IPS-NIHi11 (cell line): ENCODE measurements at regions not wholly inside any gene's neighbourhood (a gene's known extent, or its start where the extent isn't known, plus 50 kb on each side); places are given as distances from the start of the nearest gene placed in this dataset.
"Not testable (repeated sequence)": the region's sequence is repeated elsewhere in the genome, so short reads cannot be mapped to it uniquely, and the experiment has no call there.

Experiments used
- DNase-seq: peaks from one replicate; pipeline ENCODE4 v3.0.0; 2012; ENCODE audit warnings: mixed read lengths, low spot score

- DNase-seq: not testable (repeated sequence)
These were observed 51.2 kb upstream of the MB21D2 start for GRCh38 chr3:192968901-192969300.

GRCh38 chr3:192980632-192981031 lies 63.0 kb upstream of the MB21D2 start:
- DNase-seq: no peak

- DNase-seq: no peak
These were observed 68.7 kb upstream of the MB21D2 start for GRCh38 chr3:192986379-192986778.

- no peak for DNase-seq
These were observed 73.7 kb upstream of the MB21D2 start for GRCh38 chr3:192991356-192991755.

- DNase-seq: no peak
These were observed 74.7 kb upstream of the MB21D2 start for GRCh38 chr3:192992361-192992760.

- DNase-seq: no peak
These were observed 75.8 kb upstream of the MB21D2 start for GRCh38 chr3:192993411-192993810.

GRCh38 chr3:193001113-193001512 lies 83.5 kb upstream of the MB21D2 start:
- DNase-seq: not testable (repeated sequence)

GRCh38 chr3:193003624-193004023 lies 86.0 kb upstream of the MB21D2 start:
- not testable (repeated sequence) for DNase-seq

GRCh38 chr3:193008654-193009053 lies 91.0 kb upstream of the MB21D2 start:
- DNase-seq: no peak

- DNase-seq: no peak
These were observed 92.5 kb upstream of the MB21D2 start for GRCh38 chr3:193010191-193010590.

GRCh38 chr3:193011958-193012357 lies 94.3 kb upstream of the MB21D2 start:
- no peak for DNase-seq

GRCh38 chr3:193014902-193015301 lies 97.2 kb upstream of the MB21D2 start:
- no peak for DNase-seq

- peak; percentile 50 for DNase-seq
These were observed 98.8 kb upstream of the MB21D2 start for GRCh38 chr3:193016437-193016901.

GRCh38 chr3:193021506-193022010 lies 103.9 kb upstream of the MB21D2 start:
- DNase-seq: no peak

- DNase-seq: no peak
These were observed 105.6 kb upstream of the MB21D2 start for GRCh38 chr3:193023218-193023617.

GRCh38 chr3:193028258-193028657 lies 110.6 kb upstream of the MB21D2 start:
- DNase-seq: no peak

GRCh38 chr3:193029800-193030199 lies 112.1 kb upstream of the MB21D2 start:
- DNase-seq: no peak

GRCh38 chr3:193030276-193030675 lies 112.6 kb upstream of the MB21D2 start:
- DNase-seq: no peak

GRCh38 chr3:193031911-193032310 lies 114.3 kb upstream of the MB21D2 start:
- DNase-seq: no peak

GRCh38 chr3:193033226-193033780 lies 115.6 kb upstream of the MB21D2 start:
- no peak for DNase-seq

GRCh38 chr3:193037828-193038227 lies 120.2 kb upstream of the MB21D2 start:
- DNase-seq: not testable (repeated sequence)

- DNase-seq: no peak
These were observed 121.4 kb upstream of the MB21D2 start for GRCh38 chr3:193039058-193039457.

GRCh38 chr3:193040836-193041672 lies 123.4 kb upstream of the MB21D2 start:
- DNase-seq: peak; percentile 68
